HG02759 (cell line): ENCODE measurements at regions not wholly inside any gene's neighbourhood (a gene's known extent, or its start where the extent isn't known, plus 50 kb on each side); places are given as distances from the start of the nearest gene placed in this dataset.

ENCODE experiments used
- ATAC-seq: cut with Tn5 transposase; IDR thresholded peaks from one replicate; pipeline ENCODE4 v1.9.1; 2021; ENCODE audit warnings: mild to moderate bottlenecking, moderate library complexity; ENCODE audit not compliant: unreplicated experiment

GRCh38 chr15:91517491-91518200 lies 335.9 kb upstream of the SLCO3A1 start:
- ATAC-seq = no peak

- ATAC-seq = no peak
Measured at GRCh38 chr15:91520850-91521249, 332.7 kb upstream of the SLCO3A1 start.

- no peak for ATAC-seq
Measured at GRCh38 chr15:91521548-91521947, 332.0 kb upstream of the SLCO3A1 start.

GRCh38 chr15:91521996-91522395 lies 331.5 kb upstream of the SLCO3A1 start:
- no peak for ATAC-seq

GRCh38 chr15:91522605-91523332 lies 330.7 kb upstream of the SLCO3A1 start:
- ATAC-seq = no peak

- ATAC-seq = no peak
Measured at GRCh38 chr15:91523596-91523995, 329.9 kb upstream of the SLCO3A1 start.

GRCh38 chr15:91524534-91524933 lies 329.0 kb upstream of the SLCO3A1 start:
- ATAC-seq = no peak

- no peak for ATAC-seq
Measured at GRCh38 chr15:91525751-91526150, 327.8 kb upstream of the SLCO3A1 start.

- no peak for ATAC-seq
Measured at GRCh38 chr15:91526424-91526823, 327.1 kb upstream of the SLCO3A1 start.

GRCh38 chr15:91528801-91529200 lies 324.7 kb upstream of the SLCO3A1 start:
- ATAC-seq = no peak

GRCh38 chr15:91529534-91529933 lies 324.0 kb upstream of the SLCO3A1 start:
- no peak for ATAC-seq

- no peak for ATAC-seq
Measured at GRCh38 chr15:91530279-91530678, 323.2 kb upstream of the SLCO3A1 start.

- no peak for ATAC-seq
Measured at GRCh38 chr15:91530956-91531582, 322.4 kb upstream of the SLCO3A1 start.

GRCh38 chr15:91534235-91534634 lies 319.3 kb upstream of the SLCO3A1 start:
- no peak for ATAC-seq

- ATAC-seq = no peak
Measured at GRCh38 chr15:91534976-91535375, 318.5 kb upstream of the SLCO3A1 start.

- no peak for ATAC-seq
Measured at GRCh38 chr15:91535856-91536500, 317.5 kb upstream of the SLCO3A1 start.

GRCh38 chr15:91537856-91538255 lies 315.7 kb upstream of the SLCO3A1 start:
- no peak for ATAC-seq

GRCh38 chr15:91538782-91539181 lies 314.7 kb upstream of the SLCO3A1 start:
- ATAC-seq = no peak

- ATAC-seq = no peak
Measured at GRCh38 chr15:91541286-91541685, 312.2 kb upstream of the SLCO3A1 start.

GRCh38 chr15:91542226-91542625 lies 311.3 kb upstream of the SLCO3A1 start:
- ATAC-seq = no peak

GRCh38 chr15:91547356-91547755 lies 306.2 kb upstream of the SLCO3A1 start:
- no peak for ATAC-seq

- no peak for ATAC-seq
Measured at GRCh38 chr15:91548549-91548948, 305.0 kb upstream of the SLCO3A1 start.
